ENCODE measurements at regions not wholly inside any gene's neighbourhood (a gene's known extent, or its start where the extent isn't known, plus 50 kb on each side); places are given as distances from the start of the nearest gene placed in this dataset.

DNA sequence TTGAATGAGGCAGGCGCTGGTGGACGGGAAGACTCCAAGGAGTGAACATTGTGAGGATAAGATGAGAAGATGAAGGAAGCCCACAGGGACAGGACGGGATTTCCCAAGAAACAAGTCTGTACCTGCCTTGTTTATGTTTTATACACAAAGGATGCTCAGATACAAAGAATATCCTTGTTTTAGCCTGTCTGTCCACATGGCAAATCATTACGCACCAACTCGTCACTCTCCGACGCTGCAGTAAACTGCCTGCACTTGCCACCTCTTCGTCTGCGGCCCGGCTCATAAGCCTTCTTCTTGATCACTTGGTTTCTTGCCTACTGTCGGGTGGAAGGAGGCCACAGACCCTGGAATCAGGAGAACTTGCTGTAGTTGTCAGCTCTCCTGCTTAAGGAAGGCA, 85.4 kb downstream of the CD83 start:
- Mint-ChIP-seq H3K4me1 (ENCODE audit: low read depth, unreplicated experiment) (peaks cover 9% of the 10 kb centered on the region), H3K4me3 (ENCODE audit: low read depth, unreplicated experiment) (no peak overlapping the region), H3K36me3 (ENCODE audit: insufficient read depth, unreplicated experiment) (no peaks in the 10 kb centered on the region), H3K27ac (ENCODE audit: unreplicated experiment) (no peak overlapping the region), H3K9me3 (ENCODE audit: low read depth, unreplicated experiment) (peaks cover 2% of the 10 kb centered on the region), H3K27me3 (ENCODE audit: unreplicated experiment) (peaks cover 14% of the 10 kb centered on the region)
- CTCF ChIA-PET = no interaction called here
- BruUV-seq (replicated peaks) = no TSS peak
- TF ChIP-seq, protein P1, sequence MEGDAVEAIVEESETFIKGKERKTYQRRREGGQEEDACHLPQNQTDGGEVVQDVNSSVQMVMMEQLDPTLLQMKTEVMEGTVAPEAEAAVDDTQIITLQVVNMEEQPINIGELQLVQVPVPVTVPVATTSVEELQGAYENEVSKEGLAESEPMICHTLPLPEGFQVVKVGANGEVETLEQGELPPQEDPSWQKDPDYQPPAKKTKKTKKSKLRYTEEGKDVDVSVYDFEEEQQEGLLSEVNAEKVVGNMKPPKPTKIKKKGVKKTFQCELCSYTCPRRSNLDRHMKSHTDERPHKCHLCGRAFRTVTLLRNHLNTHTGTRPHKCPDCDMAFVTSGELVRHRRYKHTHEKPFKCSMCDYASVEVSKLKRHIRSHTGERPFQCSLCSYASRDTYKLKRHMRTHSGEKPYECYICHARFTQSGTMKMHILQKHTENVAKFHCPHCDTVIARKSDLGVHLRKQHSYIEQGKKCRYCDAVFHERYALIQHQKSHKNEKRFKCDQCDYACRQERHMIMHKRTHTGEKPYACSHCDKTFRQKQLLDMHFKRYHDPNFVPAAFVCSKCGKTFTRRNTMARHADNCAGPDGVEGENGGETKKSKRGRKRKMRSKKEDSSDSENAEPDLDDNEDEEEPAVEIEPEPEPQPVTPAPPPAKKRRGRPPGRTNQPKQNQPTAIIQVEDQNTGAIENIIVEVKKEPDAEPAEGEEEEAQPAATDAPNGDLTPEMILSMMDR (IDR thresholded peaks at IDR 0.05; ENCODE audit: unreplicated experiment) = no peak
- intact Hi-C loops (cut with micrococcal nuclease; ENCODE audit: unreplicated experiment) = no loop called here
- no peak for DNase-seq

DNA sequence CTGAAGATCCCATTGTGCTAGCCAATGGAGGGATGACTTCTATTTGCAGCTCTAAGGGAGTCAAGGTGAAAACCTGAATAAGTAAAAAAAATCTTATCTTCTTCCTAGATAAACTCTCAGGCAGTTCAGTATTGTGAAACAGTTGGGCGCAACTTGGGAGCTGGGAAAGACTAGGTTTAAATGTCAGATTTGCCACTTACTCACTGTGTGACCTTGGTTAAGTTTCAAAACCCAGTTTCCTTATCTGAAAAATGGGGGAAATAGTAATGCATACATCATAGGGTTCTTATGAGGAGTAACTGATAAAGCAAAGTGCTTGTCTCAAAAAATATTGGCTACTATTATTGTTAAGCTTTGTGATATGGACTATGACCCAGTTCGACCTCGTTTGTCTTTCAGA, 88.8 kb downstream of the CD83 start:
- Mint-ChIP-seq H3K27me3 (ENCODE audit: unreplicated experiment) (peaks cover 14% of the 10 kb centered on the region), H3K4me3 (ENCODE audit: low read depth, unreplicated experiment) (no peak overlapping the region), H3K27ac (ENCODE audit: unreplicated experiment) (no peak overlapping the region), H3K9me3 (ENCODE audit: low read depth, unreplicated experiment) (no peaks in the 10 kb centered on the region), H3K4me1 (ENCODE audit: low read depth, unreplicated experiment) (peaks cover 9% of the 10 kb centered on the region), H3K36me3 (ENCODE audit: insufficient read depth, unreplicated experiment) (peaks cover 3% of the 10 kb centered on the region)
- no peak for DNase-seq
- TF ChIP-seq, protein P1 (IDR thresholded peaks at IDR 0.05; ENCODE audit: unreplicated experiment) = no peak
- CTCF ChIA-PET = no interaction called here
- intact Hi-C loops (cut with micrococcal nuclease; ENCODE audit: unreplicated experiment) = no loop called here
- no TSS peak for BruUV-seq (replicated peaks)

DNA sequence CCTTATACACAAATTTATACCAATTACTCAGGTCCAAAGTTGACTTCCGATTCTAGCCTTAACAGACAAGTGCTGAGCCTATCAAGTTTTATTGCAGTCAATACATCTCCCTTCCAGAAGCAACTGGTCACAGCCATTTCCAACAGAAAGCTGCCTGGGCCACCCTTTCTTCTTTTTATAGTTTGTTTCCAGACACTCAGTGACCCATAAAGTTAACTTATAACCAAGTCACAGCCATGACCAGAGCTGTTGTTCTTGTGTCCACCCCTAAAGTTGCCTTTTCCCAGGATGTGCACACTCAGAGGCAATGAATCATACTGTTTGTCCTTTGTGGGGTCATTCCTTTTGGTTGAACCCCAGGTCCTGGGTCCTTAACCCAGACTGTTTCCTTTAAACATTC, 89.9 kb downstream of the CD83 start:
- DNase-seq = no peak
- no TSS peak for BruUV-seq (replicated peaks)
- Mint-ChIP-seq H3K4me3 (ENCODE audit: low read depth, unreplicated experiment) (no peak overlapping the region), H3K27me3 (ENCODE audit: unreplicated experiment) (peaks cover 4% of the 10 kb centered on the region), H3K4me1 (ENCODE audit: low read depth, unreplicated experiment) (peaks cover 16% of the 10 kb centered on the region), H3K36me3 (ENCODE audit: insufficient read depth, unreplicated experiment) (peaks cover 10% of the 10 kb centered on the region), H3K27ac (ENCODE audit: unreplicated experiment) (no peak overlapping the region), H3K9me3 (ENCODE audit: low read depth, unreplicated experiment) (no peaks in the 10 kb centered on the region)
- TF ChIP-seq, protein P1 (IDR thresholded peaks at IDR 0.05; ENCODE audit: unreplicated experiment) = no peak
- intact Hi-C loops (cut with micrococcal nuclease; ENCODE audit: unreplicated experiment) = no loop called here
- CTCF ChIA-PET = interaction anchor here (1.2 kb wide), 1 partner anchor 78 kb away, joined by 3 read pairs; no protein-coding TSS in a partner anchor

DNA sequence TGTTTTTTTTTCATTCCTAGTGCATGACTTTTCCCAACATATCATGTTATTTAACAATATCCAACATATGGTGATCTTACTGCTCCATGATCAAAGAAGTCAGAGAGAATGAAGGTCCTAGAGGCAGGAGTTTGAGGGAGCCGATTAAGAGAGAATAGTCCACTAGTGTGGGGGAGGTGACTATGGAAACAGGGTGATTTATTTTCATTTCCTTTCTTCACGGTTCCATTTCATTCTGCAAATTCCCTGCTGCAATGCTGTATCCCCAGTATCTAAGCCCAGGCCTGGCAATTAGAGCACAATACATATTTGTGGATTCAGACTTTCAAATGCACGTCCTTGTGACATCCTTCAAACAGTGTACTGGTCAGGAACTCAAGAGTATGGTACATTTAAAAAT, 91.4 kb downstream of the CD83 start:
- no TSS peak for BruUV-seq (replicated peaks)

More for the DNA sequence above, 91.4 kb downstream of the CD83 start:
- H3K36me3 Mint-ChIP-seq (ENCODE audit: insufficient read depth, unreplicated experiment) = peaks cover 10% of the 10 kb centered on the region
- H3K27ac Mint-ChIP-seq (ENCODE audit: unreplicated experiment) = no peak overlapping the region
- no peak overlapping the region for H3K4me3 Mint-ChIP-seq (ENCODE audit: low read depth, unreplicated experiment)
- H3K9me3 Mint-ChIP-seq (ENCODE audit: low read depth, unreplicated experiment) = no peaks in the 10 kb centered on the region
- CTCF ChIA-PET = no interaction called here
- H3K27me3 Mint-ChIP-seq (ENCODE audit: unreplicated experiment) = no peaks in the 10 kb centered on the region
- TF ChIP-seq, protein P1 (IDR thresholded peaks at IDR 0.05; ENCODE audit: unreplicated experiment) = no peak
- peaks cover 16% of the 10 kb centered on the region for H3K4me1 Mint-ChIP-seq (ENCODE audit: low read depth, unreplicated experiment)
- no peak for DNase-seq
- intact Hi-C loops (cut with micrococcal nuclease; ENCODE audit: unreplicated experiment) = no loop called here
